NT2/D1 (cell line): ENCODE measurements at regions not wholly inside any gene's neighbourhood (a gene's known extent, or its start where the extent isn't known, plus 50 kb on each side); places are given as distances from the start of the nearest gene placed in this dataset.

Experiments used
- SUZ12 ChIP-seq: IDR thresholded peaks from 2 replicates; pipeline ENCODE4 v1.6.1; 2011; ENCODE audit not compliant: insufficient read length, insufficient read depth; ENCODE audit errors: extremely low read depth
- YY1 ChIP-seq: IDR thresholded peaks from 2 replicates; pipeline ENCODE4 v1.6.1; 2011; ENCODE audit not compliant: insufficient read length, insufficient read depth
- ZNF274 ChIP-seq: IDR thresholded peaks from 2 replicates; pipeline ENCODE4 v1.6.1; 2011; ENCODE audit warnings: mild to moderate bottlenecking, low read depth, low read length

DNA sequence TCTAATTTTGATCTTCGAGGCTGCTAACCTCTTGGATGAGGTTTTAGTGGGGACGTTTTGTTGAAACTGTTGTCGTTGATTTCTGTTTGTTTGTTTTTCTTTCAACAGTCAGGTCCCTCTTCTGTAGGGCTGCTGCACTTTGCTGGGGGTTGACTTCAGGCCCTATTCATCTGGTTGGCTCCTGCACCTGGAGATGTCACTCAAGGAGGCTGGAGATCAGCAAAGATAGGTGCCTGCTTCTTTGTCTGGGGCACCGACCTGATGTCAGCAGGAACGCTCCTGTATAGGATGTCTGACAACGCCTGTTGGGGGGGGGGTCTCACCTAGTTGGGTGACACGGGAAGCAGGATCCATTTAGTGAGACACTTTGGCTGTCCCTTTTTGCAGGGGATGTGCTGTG is 915.6 kb upstream of the CHAC2 start:
- no peak for TF ChIP-seq SUZ12
- no peak for TF ChIP-seq YY1
- no peak for TF ChIP-seq ZNF274
